D721Med (cell line): ENCODE measurements at regions not wholly inside any gene's neighbourhood (a gene's known extent, or its start where the extent isn't known, plus 50 kb on each side); places are given as distances from the start of the nearest gene placed in this dataset.
A peak's percentile ranks its signal among the peaks of the same experiment; 100 is the strongest.
"Not testable (repeated sequence)": the region's sequence is repeated elsewhere in the genome, so short reads cannot be mapped to it uniquely, and the experiment has no call there.

ENCODE experiments used
- DNase-seq: peaks from one replicate; pipeline ENCODE4 v3.0.0; 2011; ENCODE audit warnings: low spot score; ENCODE audit not compliant: insufficient read length
- FAIRE-seq: peaks from 2 replicates; lab custom pipeline; 2011; peaks lifted over from hg19 to GRCh38; lab: Jason Lieb, UNC
- TF ChIP-seq, protein P1 (sequence below): IDR thresholded peaks from 2 replicates; pipeline ENCODE4 v1.5.1; 2012; ENCODE audit warnings: mild to moderate bottlenecking, control low read depth; ENCODE audit not compliant: insufficient read depth; ENCODE audit errors: missing control alignments

DNA sequence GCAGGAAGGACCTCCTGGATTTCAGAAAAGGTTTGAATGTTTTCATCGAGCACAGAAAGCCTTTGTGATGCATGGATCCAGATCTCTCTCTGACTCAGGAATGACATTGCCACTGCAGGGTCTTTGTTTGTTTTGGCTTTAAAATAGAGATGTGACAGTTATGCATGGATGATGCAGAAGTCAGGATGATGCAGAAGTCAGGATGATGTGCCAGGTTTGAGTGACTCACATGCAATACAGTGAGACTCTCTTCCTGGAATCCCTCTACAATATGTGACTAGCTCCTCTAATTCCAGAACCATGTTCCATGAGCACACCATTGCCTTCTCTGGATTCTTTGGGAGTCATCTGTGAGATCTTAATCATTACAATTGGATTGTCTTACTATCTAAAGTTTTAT lies 177.9 kb upstream of the RAB6C start:
- TF ChIP-seq, protein P1, sequence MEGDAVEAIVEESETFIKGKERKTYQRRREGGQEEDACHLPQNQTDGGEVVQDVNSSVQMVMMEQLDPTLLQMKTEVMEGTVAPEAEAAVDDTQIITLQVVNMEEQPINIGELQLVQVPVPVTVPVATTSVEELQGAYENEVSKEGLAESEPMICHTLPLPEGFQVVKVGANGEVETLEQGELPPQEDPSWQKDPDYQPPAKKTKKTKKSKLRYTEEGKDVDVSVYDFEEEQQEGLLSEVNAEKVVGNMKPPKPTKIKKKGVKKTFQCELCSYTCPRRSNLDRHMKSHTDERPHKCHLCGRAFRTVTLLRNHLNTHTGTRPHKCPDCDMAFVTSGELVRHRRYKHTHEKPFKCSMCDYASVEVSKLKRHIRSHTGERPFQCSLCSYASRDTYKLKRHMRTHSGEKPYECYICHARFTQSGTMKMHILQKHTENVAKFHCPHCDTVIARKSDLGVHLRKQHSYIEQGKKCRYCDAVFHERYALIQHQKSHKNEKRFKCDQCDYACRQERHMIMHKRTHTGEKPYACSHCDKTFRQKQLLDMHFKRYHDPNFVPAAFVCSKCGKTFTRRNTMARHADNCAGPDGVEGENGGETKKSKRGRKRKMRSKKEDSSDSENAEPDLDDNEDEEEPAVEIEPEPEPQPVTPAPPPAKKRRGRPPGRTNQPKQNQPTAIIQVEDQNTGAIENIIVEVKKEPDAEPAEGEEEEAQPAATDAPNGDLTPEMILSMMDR, result no peak
- DNase-seq (no peak), FAIRE-seq (no peak)

DNA sequence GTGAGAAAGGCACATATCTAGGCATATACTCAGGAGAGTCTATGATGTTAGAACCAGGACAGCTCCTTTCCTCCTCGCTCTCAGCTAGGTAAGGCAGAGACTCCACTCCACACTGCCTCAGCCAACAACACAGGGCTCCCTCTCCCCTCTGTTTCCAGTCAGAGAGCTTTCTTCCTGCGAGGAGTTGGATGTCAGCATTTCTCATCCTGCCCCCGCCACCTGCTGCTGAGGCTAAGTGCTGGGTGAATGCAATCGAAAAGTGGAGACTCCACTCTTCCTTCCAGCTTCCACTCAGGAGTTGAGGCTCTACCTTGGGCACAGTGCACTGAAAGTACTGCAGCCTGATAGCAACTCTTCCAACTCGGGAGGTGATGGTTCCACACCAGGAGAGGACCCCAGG lies 177.2 kb upstream of the RAB6C start:
- DNase-seq, result no peak
- no peak for FAIRE-seq
- TF ChIP-seq, protein P1, result no peak

DNA sequence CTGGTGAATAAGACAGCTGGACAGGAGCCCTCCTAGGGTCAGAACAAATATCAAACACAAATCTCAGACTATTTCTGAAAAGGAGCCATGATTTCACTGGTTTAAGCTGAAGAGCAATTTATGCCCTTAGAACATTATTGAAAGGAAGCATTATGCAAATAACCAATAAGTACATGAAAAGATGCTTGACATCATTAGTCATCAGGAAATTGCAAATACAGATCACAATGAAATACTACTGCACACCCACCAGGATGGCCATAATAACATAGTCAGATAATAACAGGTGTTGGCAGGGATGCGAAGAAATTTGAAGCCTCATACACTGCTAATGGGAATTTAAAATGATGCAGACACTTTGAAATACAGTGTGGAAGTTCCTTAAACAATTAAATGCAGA lies 176.4 kb upstream of the RAB6C start:
- FAIRE-seq, result no peak
- DNase-seq, result no peak

DNA sequence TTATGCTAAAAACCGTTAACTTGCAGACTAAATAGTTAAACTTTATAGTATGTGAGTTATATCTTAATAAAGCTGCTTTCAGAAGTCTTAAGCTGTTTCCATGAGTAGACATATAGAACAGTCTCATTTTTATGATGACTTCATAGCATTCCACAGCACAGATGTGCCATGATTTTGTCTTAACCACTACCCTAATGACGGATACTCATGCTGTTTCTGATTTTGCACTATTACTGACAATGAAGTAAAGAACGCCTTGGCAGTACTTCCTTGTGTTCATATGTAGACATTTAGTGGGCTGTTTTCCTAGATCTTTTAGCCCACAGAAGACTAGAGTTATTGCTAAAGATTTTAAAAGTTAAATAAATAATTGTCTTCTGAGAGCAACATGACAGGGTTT lies 175.6 kb upstream of the RAB6C start:
- no peak for FAIRE-seq
- TF ChIP-seq, protein P1, result no peak
- DNase-seq, result no peak

More for the DNA sequence above, 176.4 kb upstream of the RAB6C start:
- TF ChIP-seq, protein P1, result no peak

DNA sequence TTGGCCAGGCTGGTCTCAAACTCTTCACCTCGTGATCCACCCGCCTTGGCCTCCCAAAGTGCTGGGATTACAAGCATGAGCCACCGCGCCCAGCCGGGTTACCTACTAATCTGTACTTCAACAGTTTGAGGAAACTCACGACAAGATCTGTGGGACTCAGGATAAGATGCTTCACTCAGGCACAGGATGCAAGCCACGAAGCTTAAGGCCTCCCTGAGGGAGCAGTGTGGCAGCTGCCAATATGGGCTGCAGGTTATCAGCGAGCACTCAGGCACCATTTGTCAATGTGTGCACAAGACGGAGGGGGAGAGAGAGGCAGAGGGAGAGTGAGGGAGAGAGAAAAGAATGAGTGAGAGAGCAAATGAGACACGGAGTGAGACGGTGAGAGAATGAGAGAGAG lies 173.6 kb upstream of the RAB6C start:
- no peak for FAIRE-seq
- TF ChIP-seq, protein P1, result no peak
- DNase-seq, result no peak

DNA sequence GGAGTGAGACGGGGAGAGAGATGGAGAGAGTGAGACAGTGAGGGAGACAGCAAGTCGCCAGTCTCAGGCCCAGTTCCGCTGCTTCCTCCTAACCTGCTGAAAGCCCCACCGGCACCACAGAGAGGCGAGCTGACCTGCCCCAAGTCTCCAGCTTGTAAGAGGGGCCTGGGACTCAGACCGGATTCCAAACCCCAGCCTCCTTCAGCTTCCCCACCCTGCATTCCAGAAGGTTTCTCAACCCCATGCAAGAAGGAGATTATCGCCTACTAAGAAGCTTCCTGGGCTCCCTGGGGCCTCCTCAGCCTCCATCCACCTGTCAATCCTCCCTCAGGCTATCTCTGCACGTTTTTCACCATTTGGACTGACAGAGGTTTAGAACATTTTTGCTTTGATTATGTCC lies 173.1 kb upstream of the RAB6C start:
- no peak for DNase-seq
- TF ChIP-seq, protein P1, result no peak
- FAIRE-seq, result no peak

DNA sequence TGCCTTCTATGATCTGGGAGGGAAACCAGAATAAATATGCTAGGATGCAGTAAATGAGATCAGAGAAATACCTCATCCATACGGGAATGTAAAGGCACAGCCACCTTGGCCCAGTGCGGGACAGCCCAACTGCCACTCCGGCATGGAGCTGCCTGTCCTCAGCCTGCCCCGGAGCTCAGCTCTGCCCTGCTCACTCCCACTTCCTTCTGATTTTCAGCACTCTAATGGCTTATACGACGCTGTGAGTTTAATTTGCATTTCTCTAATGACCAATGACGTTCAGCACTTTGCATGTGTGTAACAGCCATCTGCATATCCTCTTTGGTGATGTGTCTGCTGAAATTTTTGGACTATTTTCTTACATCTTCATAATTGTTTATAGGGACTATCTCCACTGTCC lies 172.5 kb upstream of the RAB6C start:
- FAIRE-seq (peak; percentile 38), DNase-seq (no peak)
- TF ChIP-seq, protein P1, result no peak

DNA sequence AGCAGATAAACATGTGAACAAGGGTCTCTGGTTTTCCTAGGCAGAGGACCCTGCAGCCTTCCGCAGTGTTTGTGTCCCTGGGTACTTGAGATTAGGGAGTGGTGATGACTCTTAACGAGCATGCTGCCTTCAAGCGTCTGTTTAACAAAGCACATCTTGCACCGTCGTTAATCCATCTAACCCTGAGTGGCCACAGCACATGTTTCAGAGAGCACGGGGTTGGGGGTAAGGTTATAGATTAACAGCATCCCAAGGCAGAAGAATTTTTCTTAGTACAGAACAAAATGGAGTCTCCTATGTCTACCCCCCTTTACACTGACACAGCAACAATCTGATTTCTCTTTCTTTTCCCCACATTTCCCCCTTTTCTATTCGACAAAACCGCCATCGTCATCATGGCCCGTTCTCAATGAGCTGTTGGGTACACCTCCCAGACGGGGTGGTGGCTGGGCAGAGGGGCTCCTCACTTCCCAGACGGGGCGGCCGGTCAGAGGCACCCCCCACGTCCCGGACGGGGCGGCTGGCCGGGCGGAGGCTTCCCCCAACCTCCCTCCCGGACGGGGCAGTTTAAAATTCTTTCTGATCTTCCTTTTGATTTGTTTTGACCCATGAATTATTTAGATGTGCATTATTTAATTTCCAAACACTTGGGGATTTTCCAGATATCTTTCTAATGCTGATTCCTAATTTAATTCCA lies 171.7 kb upstream of the RAB6C start:
- not testable (repeated sequence) for FAIRE-seq, DNase-seq
